Tibial artery (tissue), 4 donors: ENCODE measurements at regions not wholly inside any gene's neighbourhood (a gene's known extent, or its start where the extent isn't known, plus 50 kb on each side); places are given as distances from the start of the nearest gene placed in this dataset.
"Not testable (repeated sequence)": the region's sequence is repeated elsewhere in the genome, so short reads cannot be mapped to it uniquely, and the experiment has no call there.

Experiments
- DNase-seq, 2 donors: peaks; one replicate each; pipeline ENCODE4 v3.0.0-alpha.2; 2019
- H3K27ac ChIP-seq, 2 donors: fragments of 200-600 bp; sonication (generic) in 1 of 2; 1 replicate in 1 of 2; 2 replicates in 1 of 2; pipeline ENCODE4 v1.5.1; 2018 to 2019; ENCODE audit warnings: mild to moderate bottlenecking in 1 of 2
- H3K27me3 ChIP-seq, 2 donors: fragments of 200-600 bp; sonication (generic) in 1 of 2; one replicate each; pipeline versions ENCODE4 v1.5.1 to v1.6.0; 2016 to 2019
- H3K36me3 ChIP-seq, 3 donors: fragments of 200-600 bp; sonication (generic) in 2 of 3; one replicate each; pipeline ENCODE4 v1.5.1; 2016 to 2019; ENCODE audit warnings: mild to moderate bottlenecking in 2 of 3
- H3K4me1 ChIP-seq, 4 donors: fragments of 200-600 bp; sonication (generic) in 2 of 4; 1 replicate in 3 of 4; 2 replicates in 1 of 4; pipeline ENCODE4 v1.5.1; 2016 to 2019
- H3K4me3 ChIP-seq, 2 donors: fragments of 200-600 bp; sonication (generic) in 1 of 2; 1 replicate in 1 of 2; 2 replicates in 1 of 2; pipeline ENCODE4 v1.5.1; 2018 to 2019; ENCODE audit warnings: mild to moderate bottlenecking in 2 of 2
- H3K9me3 ChIP-seq, 3 donors: fragments of 200-600 bp; sonication (generic) in 1 of 3; one replicate each; pipeline ENCODE4 v1.5.1; 2016 to 2019
- intact Hi-C: fragments of 100-400 bp; cut with DNase I; formaldehyde crosslinking; loops from one replicate; pipeline ENCODE4 v1.15.0; 2023; ENCODE audit warnings: low total_unique reads
- TF ChIP-seq, protein P1 (sequence below), 2 experiments: fragments of 200-600 bp in 1 of 2; fragments of 450-650 bp in 1 of 2; IDR thresholded peaks; one replicate each; pipeline ENCODE4 v1.5.1; 2017 to 2019; ENCODE audit warnings: antibody characterized with exemption in 2 of 2, mild to moderate bottlenecking in 1 of 2, moderate library complexity in 1 of 2

DNA sequence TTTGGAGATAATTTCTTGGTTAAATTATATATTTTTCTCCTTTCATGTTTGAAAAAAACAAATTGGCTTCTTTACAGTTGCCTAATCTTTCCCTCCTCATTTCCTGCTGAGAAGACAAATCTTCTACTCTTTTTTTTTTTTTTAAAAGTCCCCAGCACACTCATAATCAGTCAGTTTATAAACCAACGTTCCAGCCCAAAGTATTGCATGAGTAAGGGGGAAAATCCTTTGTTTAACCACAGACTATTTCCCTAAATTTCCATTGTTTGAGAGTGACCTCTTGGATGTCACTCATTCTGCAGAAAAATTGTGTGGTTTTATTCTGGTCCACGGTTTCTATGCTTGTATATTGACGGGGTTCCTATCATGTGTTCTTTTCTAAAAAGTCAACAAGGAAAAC, 55.1 kb upstream of the TLR4 start:
- intact Hi-C loops = no loop called here
- Histone ChIP-seq H3K27me3 (peaks cover 0 to 2% of the 10 kb centered on the region in 2 donors), H3K9me3 (no peaks in the 10 kb centered on the region), H3K36me3 (no peaks in the 10 kb centered on the region), H3K4me1 (peaks cover 0 to 9% (median 4%) of the 10 kb centered on the region in 4 donors), H3K4me3 (no peak overlapping the region), H3K27ac (no peak overlapping the region)
- TF ChIP-seq, protein P1, sequence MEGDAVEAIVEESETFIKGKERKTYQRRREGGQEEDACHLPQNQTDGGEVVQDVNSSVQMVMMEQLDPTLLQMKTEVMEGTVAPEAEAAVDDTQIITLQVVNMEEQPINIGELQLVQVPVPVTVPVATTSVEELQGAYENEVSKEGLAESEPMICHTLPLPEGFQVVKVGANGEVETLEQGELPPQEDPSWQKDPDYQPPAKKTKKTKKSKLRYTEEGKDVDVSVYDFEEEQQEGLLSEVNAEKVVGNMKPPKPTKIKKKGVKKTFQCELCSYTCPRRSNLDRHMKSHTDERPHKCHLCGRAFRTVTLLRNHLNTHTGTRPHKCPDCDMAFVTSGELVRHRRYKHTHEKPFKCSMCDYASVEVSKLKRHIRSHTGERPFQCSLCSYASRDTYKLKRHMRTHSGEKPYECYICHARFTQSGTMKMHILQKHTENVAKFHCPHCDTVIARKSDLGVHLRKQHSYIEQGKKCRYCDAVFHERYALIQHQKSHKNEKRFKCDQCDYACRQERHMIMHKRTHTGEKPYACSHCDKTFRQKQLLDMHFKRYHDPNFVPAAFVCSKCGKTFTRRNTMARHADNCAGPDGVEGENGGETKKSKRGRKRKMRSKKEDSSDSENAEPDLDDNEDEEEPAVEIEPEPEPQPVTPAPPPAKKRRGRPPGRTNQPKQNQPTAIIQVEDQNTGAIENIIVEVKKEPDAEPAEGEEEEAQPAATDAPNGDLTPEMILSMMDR (IDR thresholded peaks at IDR 0.05) = no peak
- DNase-seq = no peak

DNA sequence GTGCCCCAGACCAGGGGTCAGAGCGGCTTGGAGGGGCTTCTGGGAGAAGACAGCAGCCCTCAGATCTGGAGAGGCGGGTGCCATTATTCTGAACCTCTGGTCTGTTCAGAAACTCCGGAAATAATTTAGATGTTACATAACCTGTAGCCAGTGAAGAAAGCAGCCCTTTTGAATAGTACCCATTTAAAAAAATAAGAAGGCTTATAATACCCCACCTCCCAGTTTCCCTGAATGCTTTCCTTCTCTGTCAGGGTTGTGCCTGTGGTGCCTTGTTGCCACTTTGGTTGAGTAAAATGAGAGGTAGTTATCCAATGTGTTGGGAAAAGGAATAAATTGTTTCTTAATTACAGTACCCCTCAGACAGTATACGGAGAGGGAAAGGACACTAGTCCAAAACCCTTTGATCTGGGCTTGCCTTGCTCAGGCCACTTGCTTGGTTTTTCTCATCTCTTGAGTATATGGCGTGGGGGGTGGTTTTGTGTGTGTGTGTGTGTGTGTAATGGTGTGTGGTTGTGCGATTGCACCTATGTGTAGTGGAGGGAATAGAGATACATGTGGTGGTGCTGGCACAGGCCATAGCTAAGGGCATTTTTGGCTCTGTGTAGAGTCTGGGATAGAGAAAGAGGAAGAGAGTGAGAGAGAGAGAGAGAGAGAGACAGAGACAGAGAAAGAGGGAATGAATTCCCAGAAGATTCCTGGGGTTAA, 59.1 kb upstream of the TLR4 start:
- DNase-seq = no peak
- TF ChIP-seq, protein P1 (IDR thresholded peaks at IDR 0.05) = no peak
- Histone ChIP-seq H3K27ac (no peak overlapping the region), H3K27me3 (peaks cover 0 to 18% of the 10 kb centered on the region in 2 donors), H3K9me3 (no peaks in the 10 kb centered on the region), H3K36me3 (no peaks in the 10 kb centered on the region), H3K4me1 (peaks cover 0 to 13% (median 4%) of the 10 kb centered on the region in 4 donors), H3K4me3 (peak overlapping the region; percentile 20 to 27)
- intact Hi-C loops = no loop called here

DNA sequence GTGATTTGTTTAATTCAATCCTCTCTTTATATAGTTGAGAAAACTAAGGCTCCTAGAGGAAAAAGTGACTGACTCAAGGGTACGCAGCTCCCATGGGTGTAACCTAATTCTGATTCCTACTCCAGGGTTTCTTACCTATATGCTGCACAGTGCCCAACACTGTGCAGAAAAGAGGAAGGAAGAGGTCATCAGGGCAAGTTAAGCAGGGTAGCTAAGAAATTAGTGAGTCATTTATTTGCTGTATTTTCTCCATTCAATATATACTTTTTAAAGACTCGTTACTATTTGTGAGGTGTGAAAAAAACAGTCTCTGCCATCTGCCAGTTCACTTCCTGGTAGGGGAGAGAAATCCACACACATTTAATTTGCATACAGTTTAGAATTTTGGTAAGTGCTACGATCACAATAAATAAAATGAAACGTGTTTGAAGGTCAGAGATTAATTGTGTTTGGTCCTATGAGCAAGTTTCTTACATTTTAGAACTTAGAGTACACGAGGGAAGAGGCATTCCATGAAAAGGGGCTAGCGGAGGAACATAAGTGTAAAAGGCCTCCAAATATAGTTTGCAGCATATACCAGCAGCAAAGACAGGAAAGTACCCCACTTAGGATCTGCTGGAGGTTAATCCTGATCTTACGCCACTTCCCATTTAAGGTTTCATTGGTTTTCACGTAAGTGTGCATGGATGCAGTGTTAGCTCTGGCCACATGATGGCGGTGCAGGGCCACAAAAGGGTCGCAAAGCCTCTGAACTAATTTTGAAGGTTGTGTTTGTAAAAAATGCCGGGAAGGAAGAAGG, 59.9 kb upstream of the TLR4 start:
- TF ChIP-seq, protein P1 (IDR thresholded peaks at IDR 0.05) = peak; percentile 86 to 88
- peak overlapping the region; percentile 20 to 27 for H3K4me3 ChIP-seq
- DNase-seq = peak; percentile 72 to 79
- no peak overlapping the region for H3K27ac ChIP-seq
- no peaks in the 10 kb centered on the region for H3K36me3 ChIP-seq
- H3K27me3 ChIP-seq = peaks cover 0 to 15% of the 10 kb centered on the region in 2 donors
- intact Hi-C loops = no loop called here
- H3K9me3 ChIP-seq = no peaks in the 10 kb centered on the region
- peaks cover 0 to 13% (median 4%) of the 10 kb centered on the region in 4 donors for H3K4me1 ChIP-seq

DNA sequence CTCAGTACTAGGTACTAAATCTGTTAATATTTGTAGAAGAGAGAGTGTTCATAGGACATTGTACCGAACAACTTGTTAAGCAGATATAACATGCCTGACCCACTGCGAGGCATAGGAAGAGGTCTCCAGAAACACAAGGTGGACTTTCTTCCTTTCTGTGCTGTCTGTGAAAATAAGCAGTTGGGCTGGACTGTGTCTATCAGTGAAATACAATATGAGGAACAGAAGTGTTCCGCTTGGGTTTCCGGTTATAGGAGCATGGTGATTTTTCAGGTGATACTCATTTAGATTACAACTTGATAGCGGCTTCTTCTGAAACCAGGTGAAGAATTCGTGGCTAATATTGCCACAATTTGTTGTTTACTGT, 60.9 kb upstream of the TLR4 start:
- intact Hi-C loops = no loop called here
- no peaks in the 10 kb centered on the region for H3K36me3 ChIP-seq

DNA sequence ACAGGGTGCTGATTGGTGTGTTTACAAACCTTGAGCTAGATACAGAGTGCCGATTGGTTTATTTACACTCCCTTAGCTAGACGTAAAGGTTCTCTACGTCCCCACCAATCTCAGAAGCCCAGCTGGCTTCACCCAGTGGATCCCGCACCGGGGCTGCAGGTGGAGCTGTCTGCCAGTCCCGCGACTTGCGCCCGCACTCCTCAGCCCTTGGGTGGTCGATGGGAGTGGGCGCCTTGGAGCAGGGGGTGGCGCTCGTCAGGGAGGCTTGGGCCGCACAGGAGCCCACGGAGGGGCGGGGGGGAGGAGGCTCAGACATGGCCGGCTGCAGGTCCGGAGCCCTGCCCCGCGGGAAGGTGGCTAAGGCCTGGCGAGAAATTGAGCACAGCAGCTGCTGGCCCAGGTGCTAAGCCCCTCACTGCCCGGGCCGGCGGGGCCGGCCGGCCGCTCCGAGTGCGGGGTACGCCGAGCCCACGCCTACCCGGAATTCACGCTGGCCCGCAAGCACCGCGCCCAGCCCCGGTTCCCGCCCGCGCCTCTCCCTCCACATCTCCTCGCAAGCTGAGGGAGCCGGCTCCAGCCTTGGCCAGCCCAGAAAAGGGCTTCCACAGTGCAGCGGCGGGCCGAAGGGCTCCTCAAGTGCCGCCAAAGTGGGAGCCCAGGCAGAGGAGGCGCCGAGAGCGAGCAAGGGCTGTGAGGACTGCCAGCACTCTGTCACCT, 61.5 kb upstream of the TLR4 start:
- H3K27me3 ChIP-seq = peaks cover 0 to 15% of the 10 kb centered on the region in 2 donors
- H3K9me3 ChIP-seq, H3K36me3 ChIP-seq, DNase-seq, H3K27ac ChIP-seq, intact Hi-C loops: not testable (repeated sequence)
- peak overlapping the region in 1 of 2 donors; percentile 19 for H3K4me3 ChIP-seq
- peaks cover 0 to 13% (median 4%) of the 10 kb centered on the region in 4 donors for H3K4me1 ChIP-seq

More for the DNA sequence above, 60.9 kb upstream of the TLR4 start:
- Histone ChIP-seq H3K27me3 (peaks cover 0 to 15% of the 10 kb centered on the region in 2 donors), H3K27ac (no peak overlapping the region), H3K4me1 (peaks cover 0 to 13% (median 4%) of the 10 kb centered on the region in 4 donors), H3K4me3 (no peak overlapping the region), H3K9me3 (no peaks in the 10 kb centered on the region)
- TF ChIP-seq, protein P1 (IDR thresholded peaks at IDR 0.05) = no peak
- no peak for DNase-seq
